Left colon (tissue), 2 donors: ENCODE measurements at regions not wholly inside any gene's neighbourhood (a gene's known extent, or its start where the extent isn't known, plus 50 kb on each side); places are given as distances from the start of the nearest gene placed in this dataset.

Source experiments
- ATAC-seq: fragments of 200-7000 bp; cut with Tn5 transposase; one replicate; pipeline ENCODE4 v1.9.1; 2020; ENCODE audit warnings: mild to moderate bottlenecking, moderate library complexity
- DNase-seq, 2 donors: peaks; one replicate each; pipeline ENCODE4 v3.0.0-alpha.2; 2020
- intact Hi-C, 2 donors: fragments of 100-400 bp; cut with DNase I in 1 of 2; cut with micrococcal nuclease in 1 of 2; formaldehyde crosslinking; loops; one replicate each; pipeline versions ENCODE4 v1.11.2 to v1.14.0; 2022; cut with DNase I, micrococcal nuclease
- donor health status: DM: no; HTN: no; CAD: no.
- donor health status: DM: yes; HTN: yes; CAD: no.

DNA sequence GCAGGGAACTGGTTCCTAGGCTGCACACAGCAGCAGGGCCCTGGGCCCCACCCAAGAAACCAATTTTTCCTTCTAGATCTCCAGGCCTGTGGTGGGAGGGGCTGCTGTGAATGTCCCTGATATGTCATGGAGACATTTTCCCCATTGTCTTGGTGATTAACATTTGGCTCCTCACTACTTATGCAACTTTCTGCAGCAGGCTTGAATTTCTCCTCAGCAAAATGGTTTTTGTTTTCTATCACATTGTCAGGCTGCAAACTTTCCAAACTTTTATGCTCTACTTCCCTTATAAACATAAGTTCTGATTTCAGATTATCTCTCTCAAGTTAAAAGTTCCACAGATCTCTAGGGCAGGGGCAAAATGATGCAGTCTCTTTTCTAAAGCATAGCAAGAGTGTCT lies 310.2 kb upstream of the PCDH20 start:
- DNase-seq (no peak), ATAC-seq (no peak)
- intact Hi-C loops = no loop called here

DNA sequence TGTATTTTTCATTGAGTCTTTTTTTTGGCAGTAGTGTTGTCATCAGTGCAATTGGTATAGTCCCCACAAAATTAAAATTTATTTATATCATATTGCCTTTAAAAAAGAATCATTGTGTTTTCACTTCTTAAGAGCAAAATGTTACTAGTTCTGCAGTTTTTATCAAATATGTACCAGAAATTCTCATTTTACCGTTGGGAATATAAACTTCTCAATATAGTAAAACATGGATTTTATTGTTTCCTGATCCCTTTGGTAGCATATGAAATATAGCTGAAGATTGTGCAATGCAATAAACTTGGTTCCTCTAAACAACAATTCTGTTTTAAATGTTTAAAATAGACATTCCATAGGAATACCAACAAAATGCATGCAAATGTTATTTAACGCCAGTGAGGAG lies 306.5 kb upstream of the PCDH20 start:
- ATAC-seq (no peak), DNase-seq (no peak)
- intact Hi-C loops = no loop called here

DNA sequence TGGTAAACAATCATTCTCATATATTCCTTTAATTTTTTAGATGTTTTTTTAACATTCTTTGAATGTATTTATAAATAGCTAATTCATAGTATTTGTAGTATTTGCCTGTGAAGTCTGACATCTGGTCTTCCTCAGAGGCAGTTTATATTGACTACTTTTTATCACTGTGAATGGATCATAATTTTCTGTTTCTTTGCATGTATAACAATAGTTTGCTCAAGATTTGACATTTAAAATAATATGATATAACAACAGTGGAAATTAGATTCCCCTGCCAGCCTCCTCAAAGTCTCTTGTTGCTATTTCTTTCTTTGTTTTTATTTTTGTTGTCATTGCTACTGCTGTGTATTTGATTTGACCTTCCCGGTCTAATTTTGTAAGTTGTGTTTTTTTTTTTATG lies 297.0 kb upstream of the PCDH20 start:
- intact Hi-C loops = no loop called here
- ATAC-seq (no peak), DNase-seq (no peak)

DNA sequence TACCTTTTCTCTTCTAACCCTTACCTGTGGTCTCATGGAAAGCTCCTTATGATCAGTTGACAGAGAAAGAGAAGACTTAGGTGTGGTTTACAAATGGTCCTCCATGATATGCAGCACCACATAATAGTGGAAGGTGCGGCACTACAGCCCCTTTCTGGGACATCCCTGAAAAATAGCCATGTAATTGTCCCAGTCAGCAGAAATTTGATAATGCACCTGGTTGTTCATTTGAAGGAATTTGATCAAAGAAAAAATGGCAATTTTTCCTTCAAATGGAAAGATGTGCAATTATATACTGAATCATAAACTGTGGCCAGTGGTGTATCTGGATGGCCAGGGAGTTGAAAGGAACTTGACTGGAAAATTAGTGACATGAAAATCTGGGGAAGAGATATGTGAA lies 293.6 kb upstream of the PCDH20 start:
- DNase-seq = no peak
- intact Hi-C loops = no loop called here
- ATAC-seq = no peak

DNA sequence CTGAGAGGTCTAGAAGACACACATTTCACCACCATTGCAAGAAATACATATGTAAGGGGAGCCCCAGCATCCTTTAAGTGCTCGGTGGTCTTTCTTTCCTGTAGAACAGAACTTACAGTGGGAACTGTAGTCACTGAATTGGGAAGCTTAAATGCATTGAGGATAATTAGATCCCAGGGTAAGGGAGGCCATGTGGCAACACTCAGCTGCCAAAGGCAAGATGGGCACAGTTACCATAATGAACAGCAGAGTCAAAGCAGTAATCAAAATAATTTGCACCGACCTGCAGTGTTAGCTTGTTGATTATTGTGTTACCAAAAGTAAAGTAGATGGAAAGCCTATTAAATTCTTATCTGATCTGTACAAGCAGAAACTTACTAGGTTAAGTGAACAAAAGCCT lies 291.2 kb upstream of the PCDH20 start:
- no peak for DNase-seq
- no peak for ATAC-seq
- intact Hi-C loops = no loop called here

DNA sequence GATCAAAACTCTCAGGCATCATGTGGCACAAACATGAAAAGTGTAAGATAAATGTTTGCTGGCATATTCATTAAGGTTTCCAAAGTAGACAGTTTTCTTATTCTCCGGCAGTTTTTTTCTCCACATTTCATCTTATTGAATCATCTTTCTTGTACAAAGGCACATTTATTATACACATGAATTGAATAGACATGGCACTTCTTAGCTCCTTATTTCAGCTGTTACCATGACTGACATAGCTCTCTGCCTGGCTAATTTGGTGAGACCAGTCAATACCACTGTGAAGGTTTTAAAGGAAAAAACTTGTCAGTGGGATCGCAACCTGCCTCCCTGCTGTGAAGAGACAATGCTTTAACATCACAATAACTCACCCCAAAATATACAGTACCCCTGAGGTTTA lies 285.0 kb upstream of the PCDH20 start:
- no peak for ATAC-seq
- intact Hi-C loops = no loop called here
- DNase-seq = no peak

DNA sequence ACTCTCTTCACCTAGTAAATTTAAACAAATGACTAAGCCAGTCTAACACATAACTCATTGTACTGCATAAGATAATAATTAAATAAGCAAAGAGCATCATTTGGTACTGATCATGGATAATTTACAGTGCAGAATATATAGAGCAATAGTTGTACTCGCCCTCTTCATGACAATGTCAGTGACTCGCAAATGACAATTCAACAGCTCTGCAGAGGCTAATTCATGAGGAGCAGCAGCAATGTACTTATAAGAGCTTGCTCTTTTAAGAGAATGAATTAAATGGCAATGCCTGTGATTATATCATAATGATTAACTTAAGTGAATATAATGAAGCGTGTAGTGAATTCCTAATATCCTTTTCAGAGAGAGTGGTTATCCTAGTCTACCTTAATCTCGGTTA lies 284.5 kb upstream of the PCDH20 start:
- intact Hi-C loops = no loop called here
- no peak for ATAC-seq
- DNase-seq = no peak

DNA sequence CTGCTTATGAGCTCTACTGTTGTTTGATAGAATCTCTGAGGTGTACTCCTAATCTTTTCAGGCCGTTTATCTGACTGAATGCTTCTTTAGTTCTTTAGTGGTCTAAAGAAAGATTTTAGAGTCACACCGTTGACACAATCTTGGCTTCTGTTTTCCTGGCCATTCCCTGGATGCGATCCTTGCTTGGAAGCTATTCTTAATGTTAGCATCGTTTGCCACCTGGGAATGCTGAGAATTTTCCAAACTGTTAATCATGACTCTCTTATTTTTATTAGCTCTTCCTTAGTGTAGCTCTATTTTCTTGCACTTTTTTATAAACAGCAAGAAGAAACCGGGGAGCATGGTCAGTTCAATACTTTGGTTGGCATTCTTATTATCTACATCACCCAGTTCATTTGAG lies 281.0 kb upstream of the PCDH20 start:
- intact Hi-C loops = no loop called here
- DNase-seq (no peak), ATAC-seq (no peak)

DNA sequence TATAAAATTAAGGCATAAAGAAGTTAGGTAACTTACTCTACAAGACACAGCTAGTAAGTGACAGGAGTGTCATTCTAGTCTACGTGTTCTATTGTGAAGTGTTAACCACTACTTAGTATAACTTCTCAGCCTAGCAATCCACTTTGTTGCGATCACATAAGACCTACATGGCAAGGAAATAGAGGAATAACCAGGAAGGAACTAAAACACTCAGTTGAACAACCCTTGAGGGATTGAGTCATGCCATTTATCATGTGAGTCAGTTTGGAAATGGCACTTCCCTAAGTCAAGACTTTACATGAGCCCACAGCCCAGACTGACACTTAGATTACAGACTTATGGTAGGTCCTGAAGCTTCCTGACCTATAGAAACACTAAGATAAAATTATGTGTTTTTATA lies 279.5 kb upstream of the PCDH20 start:
- DNase-seq (no peak), ATAC-seq (no peak)
- intact Hi-C loops = no loop called here

DNA sequence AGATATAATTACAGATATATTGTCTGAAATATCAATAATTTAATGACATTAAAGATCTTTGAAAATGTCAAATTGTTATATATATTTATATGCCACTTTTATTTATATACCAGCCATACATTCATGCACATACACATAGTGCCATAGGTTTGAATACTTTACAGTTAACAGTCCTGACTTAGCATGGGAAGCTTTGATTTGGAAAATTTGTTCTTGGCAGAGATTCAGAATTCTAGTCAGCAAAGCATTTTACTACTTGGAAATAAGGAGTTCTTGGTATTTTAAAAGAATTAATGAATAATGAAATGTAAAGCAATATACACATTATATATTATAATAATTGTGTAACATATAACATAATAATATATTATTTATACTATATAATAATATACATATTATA lies 277.0 kb upstream of the PCDH20 start:
- no peak for ATAC-seq

DNA sequence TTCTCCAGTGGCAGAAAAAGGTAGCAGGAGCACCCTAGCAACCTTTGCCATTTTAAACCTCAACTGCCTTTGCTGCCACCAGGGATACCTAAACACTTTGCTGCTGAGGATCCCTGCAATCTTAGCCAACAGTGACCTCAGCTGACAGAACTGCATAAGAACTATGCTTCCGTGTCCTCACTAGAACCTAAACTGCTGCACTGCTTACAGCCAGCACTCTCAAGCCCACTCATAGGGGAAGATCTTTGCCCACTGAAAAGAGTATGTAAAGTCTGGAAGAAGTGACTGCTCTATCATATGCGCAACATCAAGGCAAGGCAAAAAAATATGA lies 270.0 kb upstream of the PCDH20 start:
- no peak for ATAC-seq

More for the DNA sequence above, 277.0 kb upstream of the PCDH20 start:
- intact Hi-C loops = no loop called here
- DNase-seq = no peak

DNA sequence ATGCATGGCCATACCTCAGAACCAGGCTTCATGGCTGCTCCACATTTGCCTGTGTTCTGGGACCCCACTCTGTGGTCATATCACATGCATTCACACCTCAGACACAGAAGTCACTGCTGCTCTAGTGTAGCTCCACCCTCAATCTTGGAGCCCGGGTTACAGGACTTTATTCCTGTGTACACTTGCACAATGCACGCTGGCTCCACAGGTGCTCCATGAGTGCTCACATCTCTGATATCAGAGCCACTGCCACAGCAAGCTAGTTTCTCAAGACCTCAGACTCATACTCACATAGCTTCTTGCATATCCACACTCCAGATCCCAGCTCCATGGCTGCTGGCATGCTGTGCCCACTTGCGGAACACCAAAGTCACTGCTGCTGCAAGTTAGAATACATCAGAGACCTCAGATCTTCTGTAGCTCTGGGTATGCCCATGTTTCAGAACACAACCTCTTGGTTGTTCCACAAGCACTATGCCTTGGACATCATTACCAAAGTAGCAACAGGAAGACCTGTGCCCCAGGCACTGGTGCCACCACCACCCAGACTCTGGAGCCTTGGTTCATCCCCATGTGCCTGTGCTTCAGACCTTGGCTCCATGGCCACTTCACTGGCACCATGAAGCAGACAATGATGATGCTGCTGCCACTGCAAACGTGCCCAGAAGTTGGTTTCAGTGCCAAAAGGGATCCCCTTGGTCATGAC lies 269.5 kb upstream of the PCDH20 start:
- intact Hi-C loops = no loop called here
- DNase-seq (no peak), ATAC-seq (no peak)

More for the DNA sequence above, 270.0 kb upstream of the PCDH20 start:
- intact Hi-C loops = no loop called here
- DNase-seq = no peak

DNA sequence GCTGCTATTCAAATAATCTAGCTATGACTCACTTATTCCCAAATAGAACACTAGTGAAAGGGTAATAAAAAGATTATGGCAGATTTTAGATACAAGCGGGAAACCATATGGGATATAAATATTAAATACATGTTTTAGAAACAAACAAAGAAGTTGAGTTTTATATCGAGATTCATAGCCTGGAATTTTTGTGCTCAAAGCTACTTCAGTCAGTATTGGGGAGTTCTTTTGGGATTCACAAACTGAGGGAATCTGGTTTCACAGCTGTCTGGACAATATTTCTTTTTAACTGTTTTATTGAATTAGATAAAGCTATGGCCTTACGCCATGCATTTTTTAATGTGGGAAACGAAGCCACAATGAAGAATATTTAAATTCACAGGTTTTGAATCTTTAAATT lies 257.1 kb upstream of the PCDH20 start:
- ATAC-seq (no peak), DNase-seq (no peak)
- intact Hi-C loops = no loop called here

DNA sequence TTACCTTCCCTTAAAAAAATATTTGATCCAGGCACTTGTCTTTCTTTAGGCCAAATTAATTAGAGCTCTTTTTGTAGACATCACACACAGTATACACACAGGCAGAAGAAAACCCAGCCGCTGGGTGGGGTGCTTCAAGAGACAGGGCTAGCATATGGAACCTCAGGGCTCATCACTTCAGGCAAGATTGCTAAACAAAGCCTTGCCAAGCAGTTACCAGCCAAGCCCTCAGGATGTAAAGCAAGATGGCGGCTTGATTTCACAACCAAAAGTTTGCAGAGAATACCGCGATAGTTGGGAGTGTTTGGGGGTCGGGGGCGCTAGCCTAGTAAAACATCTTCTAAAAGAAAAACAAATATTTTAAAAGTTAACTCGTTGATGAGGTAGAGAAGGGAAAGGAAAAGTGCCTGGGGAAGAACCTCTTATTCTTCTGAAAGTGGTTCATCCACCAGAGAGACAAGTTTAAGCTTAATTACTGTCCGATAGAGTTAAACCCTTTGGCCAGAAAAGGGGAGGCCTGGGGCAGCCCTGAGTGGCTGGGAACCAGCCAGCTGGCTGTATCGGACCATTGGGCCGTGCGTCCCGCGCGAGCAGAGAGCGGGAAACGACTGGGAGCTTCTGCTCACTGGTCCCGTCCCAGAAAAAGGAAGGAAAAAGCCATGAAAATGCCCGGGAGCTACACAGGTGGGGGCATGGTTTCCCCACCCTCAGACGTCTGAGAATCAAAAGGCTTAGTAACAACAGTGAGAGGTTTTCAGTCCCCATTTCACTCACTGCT lies 254.9 kb upstream of the PCDH20 start:
- intact Hi-C loops = no loop called here
- no peak for DNase-seq
- no peak for ATAC-seq

DNA sequence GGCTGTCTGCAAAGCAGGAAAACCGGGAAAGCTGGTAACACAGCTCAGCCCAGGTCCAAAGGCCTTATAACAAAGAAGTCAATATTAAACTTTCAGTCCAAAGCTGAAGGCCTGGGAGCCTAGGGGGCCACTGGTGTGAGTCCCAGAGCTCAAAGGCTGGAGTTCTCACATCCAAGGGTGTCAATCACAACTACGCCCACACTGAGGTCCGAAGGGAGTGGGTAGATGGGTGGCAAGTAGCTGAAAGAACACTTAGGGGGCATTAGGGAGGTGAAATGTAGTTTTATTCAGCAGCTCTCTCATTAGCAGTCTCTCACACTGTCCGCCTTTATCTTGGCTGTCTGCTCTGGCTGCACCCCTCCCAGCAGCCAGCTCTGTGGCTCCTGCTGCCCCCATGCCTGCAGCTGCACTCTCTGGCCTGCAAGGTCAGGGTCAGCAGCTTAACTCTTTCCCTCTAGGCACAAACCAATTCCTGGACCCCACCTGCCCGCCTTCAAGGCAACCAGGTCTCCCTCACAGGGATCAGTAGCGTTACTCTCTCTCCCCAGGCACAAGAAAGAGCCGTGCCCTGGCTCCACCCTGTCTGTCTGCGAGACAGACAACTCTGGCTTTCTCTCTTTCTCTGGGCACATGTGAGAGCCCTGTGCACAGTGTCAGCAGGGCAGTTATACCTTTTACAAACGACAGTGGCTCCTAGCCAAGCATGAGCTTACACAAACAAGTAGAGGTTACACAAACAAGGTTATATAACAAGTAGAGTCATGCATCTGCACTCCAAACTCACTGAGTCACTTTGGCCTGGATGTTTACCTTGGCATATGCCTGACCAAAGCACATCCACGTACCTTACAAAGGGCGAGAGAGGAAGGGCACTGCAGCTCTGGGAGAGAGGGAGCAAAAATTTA lies 249.4 kb upstream of the PCDH20 start:
- ATAC-seq (no peak), DNase-seq (no peak)
- intact Hi-C loops = no loop called here

DNA sequence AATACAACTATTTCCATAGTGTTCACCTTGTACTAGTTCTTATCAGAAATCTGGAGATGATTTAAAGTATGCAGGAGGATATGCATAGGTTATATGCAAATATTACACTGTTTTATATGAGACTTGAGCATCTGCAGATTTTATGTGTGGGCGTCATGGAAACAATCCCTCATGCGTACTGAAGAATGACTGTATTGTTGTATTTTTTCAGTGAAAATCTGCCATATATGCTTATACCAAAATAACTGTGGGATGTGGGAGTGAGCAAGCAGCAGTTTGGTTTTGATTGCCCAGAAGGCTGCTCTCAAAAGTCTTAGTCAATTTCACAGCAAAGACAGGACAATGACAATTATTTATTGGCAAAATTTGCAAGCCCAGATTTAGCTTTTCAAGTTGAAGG lies 238.8 kb upstream of the PCDH20 start:
- ATAC-seq = no peak
- DNase-seq = no peak
- intact Hi-C loops = no loop called here

DNA sequence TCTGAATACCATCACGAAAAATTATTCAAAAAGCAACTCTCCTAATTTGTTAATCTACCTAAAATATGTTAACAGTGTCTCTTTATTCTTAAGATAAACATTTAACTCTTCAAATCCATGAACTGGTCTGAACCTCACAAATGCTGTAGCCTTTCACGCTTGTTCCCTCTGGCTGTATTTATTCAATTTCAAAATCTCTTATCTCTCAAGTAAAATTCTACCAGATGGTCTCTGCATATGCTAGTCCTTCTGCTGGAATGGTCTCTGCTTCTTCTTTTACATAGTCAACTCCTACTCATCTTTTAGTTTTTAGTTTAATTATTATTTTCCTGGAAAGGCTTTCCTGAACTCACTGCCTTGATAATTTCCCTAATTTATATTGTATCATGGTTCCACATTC lies 232.9 kb upstream of the PCDH20 start:
- no peak for ATAC-seq
- intact Hi-C loops = no loop called here
- no peak for DNase-seq

DNA sequence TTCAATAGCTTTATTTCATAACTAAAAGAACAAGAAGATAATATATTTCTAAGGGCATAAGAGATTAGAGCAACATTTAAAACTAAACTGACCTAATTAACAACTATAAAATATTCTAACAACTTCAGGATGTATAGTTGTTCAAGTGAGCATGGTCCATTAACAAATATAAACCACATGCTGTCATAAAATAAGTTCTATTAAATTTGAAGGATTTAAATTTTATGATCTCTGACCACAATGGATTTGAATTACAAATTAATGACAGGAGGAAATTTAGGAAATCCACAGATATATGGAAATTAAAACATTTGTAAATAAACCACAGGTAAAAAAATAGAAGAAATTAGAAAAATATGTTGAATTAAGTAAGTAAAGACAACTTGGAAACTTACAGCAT lies 196.5 kb upstream of the PCDH20 start:
- no peak for ATAC-seq
- DNase-seq = no peak
- intact Hi-C loops = no loop called here

DNA sequence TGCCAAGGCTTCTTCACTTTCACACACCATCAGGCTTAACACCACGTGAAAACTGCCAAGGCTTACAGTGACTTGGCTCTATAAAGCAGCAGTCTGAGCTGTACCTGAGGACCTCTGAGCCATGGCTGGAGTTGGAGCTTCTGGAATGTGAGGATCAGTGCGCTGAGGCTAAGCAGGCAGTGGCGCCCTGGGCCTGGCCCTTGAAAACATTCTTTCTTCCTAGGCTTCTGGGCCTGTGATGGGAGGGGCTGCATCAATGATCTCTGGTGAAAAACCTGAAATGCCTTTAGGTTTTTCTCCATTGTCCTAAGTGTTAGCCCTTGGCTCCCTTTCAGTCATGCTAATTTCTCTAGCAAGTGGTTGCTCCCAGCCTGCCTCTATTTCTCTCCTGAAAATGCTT lies 192.5 kb upstream of the PCDH20 start:
- intact Hi-C loops = no loop called here
- DNase-seq (no peak), ATAC-seq (no peak)
